K562 (cell line): ENCODE measurements at regions not wholly inside any gene's neighbourhood (a gene's known extent, or its start where the extent isn't known, plus 50 kb on each side); places are given as distances from the start of the nearest gene placed in this dataset.

ENCODE experiments used
- ATAC-seq: fragments of 200-7000 bp; cut with Tn5 transposase; 3 replicates; pipeline ENCODE4 v1.9.1; 2020; ENCODE audit warnings: moderate library complexity
- BruUV-seq: library from RNA; stranded (reverse); fragments of 400-500 nt; replicated peaks from 2 replicates; lab custom pipeline; 2021; lab: Mats Ljungman, UMichigan
- CTCF ChIA-PET: fragments of 300-600 bp; formaldehyde crosslinking; extraction: SDS; loops from one replicate; lab custom pipeline; 2021; ENCODE audit warnings: low intra/inter-chr PET ratio; lab: Yijun Ruan, JAX
- POLR2A ChIA-PET: fragments of 300-600, 350-650 bp; sonication (Branson Sonifier 250); formaldehyde crosslinking; extraction: SDS; loops from one replicate; lab custom pipeline; 2021; ENCODE audit warnings: antibody characterized with exemption, inconsistent platforms; lab: Yijun Ruan, JAX
- DNase-seq, 4 experiments: peaks; one replicate each; pipeline versions ENCODE4 v3.0.0 to v3.0.0-alpha.2; 2011 to 2018; ENCODE audit warnings: low spot score in 3 of 4, mixed read lengths in 3 of 4; ENCODE audit errors: extremely low read depth in 1 of 4
- FAIRE-seq: peaks from 2 replicates; lab custom pipeline; 2011; peaks lifted over from hg19 to GRCh38; lab: Jason Lieb, UNC
- H2AFZ ChIP-seq: 2 replicates; pipeline ENCODE4 v1.6.0; 2011; ENCODE audit warnings: low read depth, low read length, control low read depth, inconsistent platforms
- H3K27ac ChIP-seq: fragments of 200-600 bp; 3 replicates; pipeline ENCODE4 v1.8.0; 2011; ENCODE audit warnings: low read depth, mild to moderate bottlenecking, control low read depth, inconsistent platforms, low read length, moderate library complexity, mixed read lengths; ENCODE audit errors: extremely low read depth
- H3K27me3 ChIP-seq, 2 experiments: fragments of 300-600 bp in 1 of 2; 2 replicates in 1 of 2; 3 replicates in 1 of 2; pipeline versions ENCODE4 v1.6.0 to v1.8.0; 2011; ENCODE audit warnings: inconsistent platforms in 2 of 2, low read length in 2 of 2, mild to moderate bottlenecking in 1 of 2, mixed read lengths in 1 of 2, moderate library complexity in 1 of 2; ENCODE audit not compliant: control insufficient read depth in 2 of 2, insufficient read depth in 2 of 2
- H3K36me3 ChIP-seq: fragments of 300-600 bp; 3 replicates; pipeline ENCODE4 v1.8.0; 2011; ENCODE audit warnings: mild to moderate bottlenecking, low read length, inconsistent platforms; ENCODE audit not compliant: control insufficient read depth, insufficient read depth
- H3K4me1 ChIP-seq, 2 experiments: fragments of 200-600 bp in 1 of 2; replicated peaks in 1 of 2; 2 replicates in 1 of 2; 3 replicates in 1 of 2; pipeline versions ENCODE4 v1.5.1 to v1.8.0; 2011; ENCODE audit warnings: inconsistent platforms in 2 of 2, low read length in 2 of 2, mild to moderate bottlenecking in 1 of 2, mixed read lengths in 1 of 2, moderate library complexity in 1 of 2; ENCODE audit not compliant: control insufficient read depth in 2 of 2, insufficient read depth in 2 of 2
- H3K4me2 ChIP-seq: 2 replicates; pipeline ENCODE4 v1.6.1; 2011; ENCODE audit warnings: low read length, control low read depth, inconsistent platforms, mixed read lengths; ENCODE audit not compliant: insufficient read depth
- H3K4me3 ChIP-seq: fragments of 200-600 bp; sonication (generic), shearing (Covaris generic); 2 replicates; pipeline ENCODE4 v1.5.1; 2016; ENCODE audit warnings: control low read depth, inconsistent platforms
- H3K79me2 ChIP-seq: fragments of 200-600 bp; 3 replicates; pipeline ENCODE4 v1.8.0; 2011; ENCODE audit warnings: low read length, inconsistent platforms; ENCODE audit not compliant: control insufficient read depth, insufficient read depth
- H3K9ac ChIP-seq, 2 experiments: 2 replicates each; pipeline versions ENCODE4 v1.6.0 to v1.6.1; 2011; ENCODE audit warnings: low read depth in 2 of 2, low read length in 2 of 2, control low read depth in 1 of 2, inconsistent platforms in 1 of 2, mild to moderate bottlenecking in 1 of 2, mixed read lengths in 1 of 2; ENCODE audit not compliant: insufficient read depth in 1 of 2
- H3K9me1 ChIP-seq: one replicate; pipeline ENCODE4 v1.6.0; 2011; ENCODE audit warnings: inconsistent platforms, mild to moderate bottlenecking, low read length, moderate library complexity; ENCODE audit not compliant: control insufficient read depth, insufficient read depth
- H3K9me3 ChIP-seq: replicated peaks from 2 replicates; pipeline ENCODE4 v1.5.1; 2011; ENCODE audit warnings: low read depth, low read length, inconsistent platforms; ENCODE audit not compliant: control insufficient read depth, insufficient read depth
- H4K20me1 ChIP-seq: replicated peaks from 2 replicates; pipeline ENCODE4 v1.6.1; 2011; ENCODE audit warnings: low read length, inconsistent platforms, mixed read lengths; ENCODE audit not compliant: control insufficient read depth, insufficient read depth
- BRCA1 ChIP-seq, 2 experiments: fragments of 450-650 bp in 1 of 2; sonication (generic) in 1 of 2; formaldehyde crosslinking in 1 of 2; IDR thresholded peaks; 2 replicates each; pipeline versions ENCODE4 v1.5.0 to v1.6.1; 2017 to 2020; ENCODE audit warnings: mild to moderate bottlenecking in 1 of 2, missing genetic modification reagents in 1 of 2
- CSDE1 ChIP-seq, 2 experiments: fragments of 450-650 bp; IDR thresholded peaks; 2 replicates each; pipeline ENCODE4 v1.6.1; 2016; ENCODE audit warnings: mild to moderate bottlenecking in 1 of 2
- FOXA3 ChIP-seq, 2 experiments: fragments of 450-650 bp in 1 of 2; sonication (generic) in 1 of 2; formaldehyde crosslinking; IDR thresholded peaks in 1 of 2; conservative IDR thresholded peaks in 1 of 2; 2 replicates each; pipeline versions ENCODE4 v1.4.0 to v1.8.0; 2020 to 2022; ENCODE audit warnings: mild to moderate bottlenecking in 2 of 2, missing genetic modification reagents in 1 of 2
- KLF1 ChIP-seq: fragments of 450-650 bp; IDR thresholded peaks from 2 replicates; pipeline ENCODE4 v1.6.1; 2016; ENCODE audit warnings: missing genetic modification characterization, missing compliant biosample characterization
- ZNF253 ChIP-seq: fragments of 250-450 bp; sonication (Bioruptor Pico); conservative IDR thresholded peaks from 2 replicates; pipeline ENCODE4 v1.6.1; 2021; ENCODE audit warnings: mild to moderate bottlenecking
- ZNF436 ChIP-seq: fragments of 250-450, 450-650 bp; sonication (Bioruptor Pico); formaldehyde crosslinking; IDR thresholded peaks from 2 replicates; pipeline ENCODE4 v1.7.0; 2020; ENCODE audit warnings: mild to moderate bottlenecking
- WGBS: fragments of 100-300 bp; shearing (Covaris generic); methylation state at CpG from one replicate; pipeline ENCODE4 v1.1.6; 2016; ENCODE audit warnings: low coverage, mixed read lengths; ENCODE audit not compliant: insufficient coverage; ENCODE audit errors: missing lambda C conversion rate; 5-methylcytosine and 5-hydroxymethylcytosine counted together
- in situ Hi-C: fragments of 300-500 bp; cut with MboI; formaldehyde crosslinking; loops from 4 replicates; pipeline ENCODE4 v1.15.0; 2018; ENCODE audit warnings: inconsistent platforms, mixed read lengths
- intact Hi-C: fragments of 100-400 bp; cut with micrococcal nuclease; formaldehyde crosslinking; loops from 2 replicates; pipeline ENCODE4 v1.14.2; 2022
- TF ChIP-seq, protein P1 (sequence below): fragments of 250-450 bp; sonication (Bioruptor Pico); IDR thresholded peaks from 2 replicates; pipeline ENCODE4 v1.9.0; 2021; ENCODE audit warnings: mild to moderate bottlenecking

DNA sequence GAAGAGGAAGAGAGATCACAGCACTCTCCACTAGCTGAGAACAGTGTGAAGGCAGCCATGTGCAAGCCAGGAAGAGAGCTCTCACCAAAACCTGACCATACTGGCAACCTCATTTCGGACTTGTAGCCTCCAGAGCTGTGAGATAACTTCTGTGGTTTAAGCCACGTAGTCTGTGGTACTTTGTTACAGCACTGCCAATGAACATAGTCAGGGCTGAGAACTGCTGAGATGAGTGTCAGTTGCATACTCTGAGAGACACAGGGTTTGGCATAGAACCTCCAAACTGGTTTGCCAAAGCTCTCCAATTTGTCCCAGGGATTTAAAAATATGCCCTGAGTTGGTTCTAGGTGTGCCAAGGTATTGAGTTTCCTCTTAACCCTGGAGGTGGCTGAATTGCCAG, 218.6 kb downstream of the ATP23 start (continued):
- TF ChIP-seq BRCA1 (IDR thresholded peaks at IDR 0.05) = no peak
- no peak for TF ChIP-seq BRCA1 (CRISPR knock-in tag; IDR thresholded peaks at IDR 0.05)
- no peak for TF ChIP-seq CSDE1 (IDR thresholded peaks at IDR 0.05)
- no peak for TF ChIP-seq ZNF436 (CRISPR knock-in tag)
- no peak for TF ChIP-seq KLF1 (tag)
- TF ChIP-seq ZNF253 = no peak

DNA sequence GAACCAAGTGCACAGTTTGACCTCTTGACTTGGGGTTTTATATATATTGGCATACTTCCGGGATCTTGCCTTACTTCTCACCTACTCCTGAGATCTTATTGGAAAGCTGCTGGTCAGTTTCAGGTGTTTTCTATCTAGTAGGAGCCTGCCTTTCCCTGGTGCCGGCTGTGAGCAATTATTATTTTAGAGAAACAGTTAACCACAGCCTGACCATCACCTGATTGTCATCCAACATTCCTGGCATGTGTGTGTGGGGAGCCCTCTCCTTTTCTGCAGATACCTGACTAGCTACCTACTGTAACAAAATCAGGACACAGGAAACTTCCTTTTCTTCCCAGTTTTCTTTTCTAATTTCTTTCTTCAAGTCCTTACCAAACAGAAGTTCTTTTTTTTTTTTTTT, 220.4 kb downstream of the ATP23 start:
- H3K9me3 ChIP-seq = no peaks in the 10 kb centered on the region
- no peak overlapping the region for H3K9ac ChIP-seq
- no peak overlapping the region for H3K4me3 ChIP-seq
- WGBS = 0% methylated on average over 2 of the region's 2 CpGs
- ATAC-seq = no peak
- H3K27ac ChIP-seq = no peak overlapping the region
- no TSS peak for BruUV-seq
- no peak overlapping the region for H3K4me2 ChIP-seq
- H4K20me1 ChIP-seq = no peaks in the 10 kb centered on the region
- no peak for FAIRE-seq
- H3K4me1 ChIP-seq = no peaks in the 10 kb centered on the region; a peak in 1 of 5 replicates
- in situ Hi-C loops = no loop called here
- TF ChIP-seq, protein P1, sequence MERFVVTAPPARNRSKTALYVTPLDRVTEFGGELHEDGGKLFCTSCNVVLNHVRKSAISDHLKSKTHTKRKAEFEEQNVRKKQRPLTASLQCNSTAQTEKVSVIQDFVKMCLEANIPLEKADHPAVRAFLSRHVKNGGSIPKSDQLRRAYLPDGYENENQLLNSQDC = no peak
- no peak for TF ChIP-seq FOXA3 (CRISPR knock-in tag; conservative IDR thresholded peaks at IDR 0.05 in 1 of 2, IDR thresholded peaks at IDR 0.05 in 1 of 2)
- TF ChIP-seq, all 486 proteins: peak for 0
- POLR2A ChIA-PET = no interaction called here
- no peaks in the 10 kb centered on the region for H3K9me1 ChIP-seq
- no peaks in the 10 kb centered on the region for H3K27me3 ChIP-seq
- H2AFZ ChIP-seq = no peak overlapping the region
- no peaks in the 10 kb centered on the region for H3K79me2 ChIP-seq
- DNase-seq = no peak
- H3K36me3 ChIP-seq = no peaks in the 10 kb centered on the region
- CTCF ChIA-PET = no interaction called here
- intact Hi-C loops = no loop called here
